ENCODE measurements at regions not wholly inside any gene's neighbourhood (a gene's known extent, or its start where the extent isn't known, plus 50 kb on each side); places are given as distances from the start of the nearest gene placed in this dataset.

- TF ChIP-seq CTCF (IDR thresholded peaks at IDR 0.05), result no peak
- TF ChIP-seq POLR2AphosphoS5 (IDR thresholded peaks at IDR 0.05), result no peak
- TF ChIP-seq POLR2A (IDR thresholded peaks at IDR 0.05), result no peak
- TF ChIP-seq EP300 (IDR thresholded peaks at IDR 0.05), result no peak
Observed at GRCh38 chr16:48047720-48048119, 108.1 kb downstream of the ABCC12 start.
